Hepatocyte (in vitro differentiated cells): ENCODE measurements at regions not wholly inside any gene's neighbourhood (a gene's known extent, or its start where the extent isn't known, plus 50 kb on each side); places are given as distances from the start of the nearest gene placed in this dataset.

ENCODE experiments used
- EZH2 ChIP-seq: fragments of 200-600 bp; sonication (generic); IDR thresholded peaks from 2 replicates; pipeline ENCODE4 v1.6.1; 2016; ENCODE audit warnings: antibody characterized with exemption, mild to moderate bottlenecking, borderline replicate concordance
- EZH2phosphoT487 ChIP-seq: fragments of 200-600 bp; sonication (generic); IDR thresholded peaks from one replicate; pipeline ENCODE4 v1.6.1; 2018; ENCODE audit warnings: antibody characterized with exemption, mild to moderate bottlenecking, low read depth, moderate library complexity; ENCODE audit not compliant: unreplicated experiment, severe bottlenecking
- TF ChIP-seq, protein P1 (sequence below): fragments of 200-600 bp; sonication (generic); IDR thresholded peaks from 2 replicates; pipeline ENCODE4 v1.5.1; 2016; ENCODE audit warnings: antibody characterized with exemption, mild to moderate bottlenecking; ENCODE audit not compliant: poor library complexity

DNA sequence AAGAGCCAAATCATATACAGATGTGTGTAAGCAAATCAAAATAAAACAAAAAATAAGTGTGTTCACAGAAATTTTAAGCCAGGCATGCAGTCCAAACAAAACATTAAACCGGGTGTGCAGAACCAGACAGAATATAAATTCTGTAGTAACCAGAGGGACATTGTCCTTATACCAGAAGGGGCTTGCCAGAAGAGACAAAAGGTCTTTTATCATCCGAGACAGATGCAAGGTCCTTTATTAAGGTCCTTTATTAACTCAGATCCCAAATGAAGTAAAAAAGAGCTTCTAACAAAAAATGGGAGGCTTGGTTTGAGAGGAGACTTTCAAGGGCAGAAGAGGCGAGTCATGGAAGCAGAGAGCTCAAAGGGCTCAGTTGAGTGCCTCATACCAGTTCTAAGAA, 59.2 kb downstream of the RGS12 start:
- TF ChIP-seq, protein P1, sequence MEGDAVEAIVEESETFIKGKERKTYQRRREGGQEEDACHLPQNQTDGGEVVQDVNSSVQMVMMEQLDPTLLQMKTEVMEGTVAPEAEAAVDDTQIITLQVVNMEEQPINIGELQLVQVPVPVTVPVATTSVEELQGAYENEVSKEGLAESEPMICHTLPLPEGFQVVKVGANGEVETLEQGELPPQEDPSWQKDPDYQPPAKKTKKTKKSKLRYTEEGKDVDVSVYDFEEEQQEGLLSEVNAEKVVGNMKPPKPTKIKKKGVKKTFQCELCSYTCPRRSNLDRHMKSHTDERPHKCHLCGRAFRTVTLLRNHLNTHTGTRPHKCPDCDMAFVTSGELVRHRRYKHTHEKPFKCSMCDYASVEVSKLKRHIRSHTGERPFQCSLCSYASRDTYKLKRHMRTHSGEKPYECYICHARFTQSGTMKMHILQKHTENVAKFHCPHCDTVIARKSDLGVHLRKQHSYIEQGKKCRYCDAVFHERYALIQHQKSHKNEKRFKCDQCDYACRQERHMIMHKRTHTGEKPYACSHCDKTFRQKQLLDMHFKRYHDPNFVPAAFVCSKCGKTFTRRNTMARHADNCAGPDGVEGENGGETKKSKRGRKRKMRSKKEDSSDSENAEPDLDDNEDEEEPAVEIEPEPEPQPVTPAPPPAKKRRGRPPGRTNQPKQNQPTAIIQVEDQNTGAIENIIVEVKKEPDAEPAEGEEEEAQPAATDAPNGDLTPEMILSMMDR = no peak
- TF ChIP-seq EZH2 (no peak), EZH2phosphoT487 (no peak)
